Embryonic facial prominence (tissue), 1 donor: ENCODE measurements at regions not wholly inside any gene's neighbourhood (a gene's known extent, or its start where the extent isn't known, plus 50 kb on each side); places are given as distances from the start of the nearest gene placed in this dataset.

Source experiments
- DNase-seq: peaks from one replicate; pipeline ENCODE4 v3.0.0-alpha.2; 2016; ENCODE audit errors: extremely low spot score

DNA sequence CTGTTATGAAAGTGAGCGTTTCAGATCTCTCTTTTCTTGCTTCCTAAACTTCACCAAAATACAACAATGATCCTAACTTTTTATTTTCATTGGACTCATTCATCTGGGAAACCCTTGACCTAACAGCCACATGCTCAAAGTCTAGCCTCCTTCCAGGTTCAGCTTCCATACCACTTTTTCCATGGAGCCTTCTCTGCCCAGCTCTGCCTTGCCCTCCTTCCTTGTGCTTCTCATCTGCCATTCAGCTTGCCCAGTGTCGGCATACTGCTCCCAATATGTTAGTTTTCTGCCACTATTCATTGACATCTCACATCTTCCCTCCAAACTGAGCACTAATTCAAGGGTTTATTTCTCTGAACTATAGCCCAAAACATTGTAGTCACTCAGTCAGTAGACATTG lies 214.7 kb downstream of the RAD51AP2 start:
- no peak for DNase-seq

DNA sequence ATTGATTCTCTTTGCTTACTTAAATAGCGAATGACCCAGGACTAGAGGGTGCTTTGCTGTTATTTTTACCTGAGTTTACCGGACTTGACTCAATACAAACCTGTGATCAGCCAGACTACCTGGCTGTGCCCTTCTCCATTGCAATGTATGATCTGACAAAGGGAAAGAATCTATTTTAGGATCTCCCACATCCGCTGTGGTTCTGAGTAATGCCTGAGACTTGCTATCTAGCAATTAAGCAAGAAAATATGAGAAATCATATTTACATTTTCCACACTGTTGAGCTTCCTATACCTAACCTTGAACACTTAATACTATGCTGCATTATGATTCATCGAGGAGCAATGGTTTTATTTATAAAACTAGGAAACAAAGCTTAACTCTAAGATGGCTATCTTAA lies 215.2 kb downstream of the RAD51AP2 start:
- no peak for DNase-seq

- no peak for DNase-seq
Observed at GRCh38 chr2:17302281-17302680, 216.0 kb downstream of the RAD51AP2 start.

GRCh38 chr2:17301437-17301836 lies 216.8 kb downstream of the RAD51AP2 start:
- DNase-seq, result no peak

DNA sequence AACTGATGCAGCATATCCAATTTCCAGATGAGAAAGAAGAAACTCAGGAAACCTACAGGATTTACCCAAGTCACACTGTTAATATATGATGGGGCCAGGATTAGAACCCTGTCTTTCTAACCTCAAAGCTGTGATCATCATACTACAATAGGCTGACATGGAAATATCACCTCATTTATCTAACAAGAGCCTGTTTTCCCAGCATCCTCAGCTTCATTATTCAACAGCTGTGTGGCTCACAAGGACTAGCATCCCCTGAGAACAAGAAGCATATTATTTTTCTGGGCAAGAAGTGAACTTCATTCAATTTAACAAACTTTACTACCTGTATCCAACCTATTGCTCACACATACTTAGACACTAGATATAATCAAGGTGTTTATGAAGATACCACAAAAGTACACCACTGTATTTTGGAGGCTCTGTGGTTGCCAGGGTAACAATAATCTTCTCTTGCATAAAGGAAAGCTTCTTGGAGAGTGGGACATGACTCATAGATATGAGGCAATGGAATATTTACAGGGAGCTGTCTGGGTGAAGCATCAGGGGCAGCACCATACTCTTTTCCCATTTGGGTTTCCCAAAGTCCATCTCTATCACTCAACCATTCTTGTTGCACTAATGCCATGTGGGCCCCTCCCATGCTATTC lies 218.2 kb downstream of the RAD51AP2 start:
- DNase-seq, result no peak

- DNase-seq, result no peak
Observed at GRCh38 chr2:17298453-17298852, 219.8 kb downstream of the RAD51AP2 start.

- DNase-seq, result no peak
Observed at GRCh38 chr2:17296686-17297085, 221.6 kb downstream of the RAD51AP2 start.

- DNase-seq, result no peak
Observed at GRCh38 chr2:17289669-17290068, 228.6 kb downstream of the RAD51AP2 start.

DNA sequence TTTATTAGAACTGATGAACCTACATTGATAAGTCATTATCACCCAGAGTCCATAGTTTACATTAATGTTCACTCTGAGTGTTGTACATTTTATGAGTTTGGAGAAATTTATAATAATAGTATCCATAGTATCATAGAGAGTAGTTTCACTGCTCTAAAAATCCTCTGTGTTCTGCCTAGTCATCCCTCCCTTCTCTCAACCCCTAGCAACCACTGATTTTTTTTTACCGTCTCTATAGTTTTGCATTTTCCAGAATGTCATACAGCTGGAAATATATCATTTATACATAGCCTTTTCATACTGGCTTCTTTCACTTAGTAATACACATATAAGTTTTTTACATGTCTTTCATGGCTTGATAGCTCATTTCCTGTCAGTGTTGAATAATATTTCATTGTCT lies 231.1 kb downstream of the RAD51AP2 start:
- no peak for DNase-seq

GRCh38 chr2:17282826-17283225 lies 235.4 kb downstream of the RAD51AP2 start:
- no peak for DNase-seq

DNA sequence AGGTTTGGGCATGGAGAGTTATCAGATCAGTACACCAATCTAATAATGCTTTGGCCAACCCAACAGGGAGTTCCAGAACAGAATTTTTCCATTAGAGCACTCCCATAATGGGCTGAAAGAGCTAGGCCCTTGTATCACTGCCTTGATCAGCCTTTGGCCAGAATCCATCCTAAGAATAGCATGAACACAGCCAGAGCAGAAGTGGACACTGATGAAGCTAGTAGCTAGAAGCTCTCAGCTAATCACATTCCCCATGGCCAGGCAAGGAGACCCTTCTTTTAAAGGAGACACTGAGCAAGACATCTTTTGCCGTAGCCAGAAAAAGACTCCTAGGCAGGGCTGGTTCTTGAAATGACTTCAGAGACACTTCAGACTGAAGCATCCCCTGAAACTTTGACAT lies 236.0 kb downstream of the RAD51AP2 start:
- no peak for DNase-seq

DNA sequence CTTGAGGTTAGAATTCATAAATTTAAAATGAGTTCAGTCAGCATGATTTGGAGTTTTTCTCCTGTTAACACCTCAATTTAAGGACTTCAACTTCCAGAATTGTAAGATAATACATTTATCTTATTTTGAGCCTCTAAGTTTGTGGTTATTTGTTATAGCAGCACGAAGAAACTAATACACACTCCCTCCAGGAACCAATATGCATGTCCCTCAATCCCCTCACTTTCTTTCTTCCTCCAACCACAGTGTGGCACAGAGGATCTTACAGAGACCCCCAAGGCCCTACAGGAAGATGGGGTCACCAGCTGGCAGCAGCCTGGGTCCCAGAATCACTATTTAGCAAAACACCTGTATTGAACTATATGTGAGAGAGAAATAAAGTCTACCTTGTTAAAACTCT lies 242.0 kb downstream of the RAD51AP2 start:
- no peak for DNase-seq

DNA sequence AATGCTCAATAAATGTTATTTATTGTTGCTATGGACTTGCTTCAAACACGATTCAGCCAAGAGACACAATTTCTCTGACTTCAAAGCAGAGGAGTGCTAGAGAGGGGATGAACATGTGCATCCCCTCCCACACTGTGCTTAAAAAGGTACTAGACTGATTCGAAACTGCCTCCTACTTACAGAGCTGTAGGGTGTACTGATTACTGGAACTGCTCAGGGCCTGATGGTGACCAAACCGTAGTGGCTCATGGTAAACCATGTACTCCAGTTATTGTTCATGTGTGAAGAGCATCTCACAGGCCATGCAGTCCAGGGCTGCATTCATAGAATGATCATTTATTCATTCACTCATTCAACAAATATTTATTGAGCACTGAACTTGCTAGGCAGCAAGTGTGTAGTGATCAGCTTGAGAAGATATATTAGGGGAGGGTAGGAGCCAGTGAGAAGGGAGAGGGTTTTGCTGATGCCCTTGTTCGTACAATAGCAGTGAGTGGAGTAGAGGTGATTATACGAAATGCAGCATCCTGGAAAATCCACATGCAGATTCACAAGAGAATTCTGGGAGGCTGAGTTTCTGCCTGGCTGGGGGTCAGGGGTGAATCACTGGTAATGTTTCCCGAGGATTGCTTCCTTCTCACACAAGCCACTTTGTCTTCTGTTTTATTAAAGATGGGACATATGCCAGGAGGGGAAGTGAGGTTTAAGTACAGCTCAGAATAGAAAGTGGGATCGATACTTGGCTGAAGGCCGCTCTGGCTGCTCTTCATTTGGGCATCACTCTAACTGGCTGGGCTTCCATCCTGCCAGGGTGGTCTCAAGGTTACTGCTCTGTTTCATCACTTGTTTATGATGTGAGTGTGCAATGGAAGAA lies 245.4 kb downstream of the RAD51AP2 start:
- DNase-seq, result no peak

DNA sequence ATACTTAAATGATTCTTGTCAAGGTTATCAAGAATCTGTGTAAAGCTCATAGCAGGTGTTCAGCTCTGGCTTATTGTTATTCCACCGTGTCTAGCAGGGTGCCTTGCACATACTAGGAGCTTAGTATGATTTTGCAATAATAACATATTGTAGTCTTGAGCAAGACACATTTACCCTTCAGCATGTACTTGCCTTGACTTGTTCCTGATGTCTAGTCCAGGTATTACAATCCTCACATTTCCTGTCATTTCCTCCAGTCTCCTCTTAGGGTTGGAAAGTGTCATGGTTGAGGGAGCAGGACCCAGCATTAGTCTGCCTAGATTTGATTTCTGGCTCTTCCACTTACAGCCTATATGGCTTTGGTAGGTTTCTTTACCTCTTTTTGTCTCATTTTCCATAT lies 246.1 kb downstream of the RAD51AP2 start:
- DNase-seq, result no peak

- DNase-seq, result no peak
Observed at GRCh38 chr2:17271416-17271815, 246.8 kb downstream of the RAD51AP2 start.

DNA sequence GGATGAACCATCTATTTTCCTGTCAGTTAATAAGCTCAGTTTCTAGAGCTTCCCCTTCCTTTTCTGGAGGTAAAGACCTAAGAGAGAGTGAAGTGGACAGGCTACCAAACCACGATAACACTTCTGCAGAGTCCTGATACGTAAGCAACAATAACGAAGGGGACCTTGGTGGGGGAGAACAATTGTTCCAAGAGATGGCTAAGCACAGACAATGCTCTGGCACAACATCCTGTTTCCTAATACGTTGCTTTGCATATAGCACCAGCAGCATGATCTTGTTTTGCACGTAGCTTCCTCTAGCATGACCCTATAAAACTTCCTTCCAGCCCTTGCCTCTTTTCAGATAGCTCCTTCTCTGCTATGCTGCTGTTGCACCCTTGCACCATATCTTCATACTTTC lies 247.3 kb downstream of the RAD51AP2 start:
- no peak for DNase-seq

DNA sequence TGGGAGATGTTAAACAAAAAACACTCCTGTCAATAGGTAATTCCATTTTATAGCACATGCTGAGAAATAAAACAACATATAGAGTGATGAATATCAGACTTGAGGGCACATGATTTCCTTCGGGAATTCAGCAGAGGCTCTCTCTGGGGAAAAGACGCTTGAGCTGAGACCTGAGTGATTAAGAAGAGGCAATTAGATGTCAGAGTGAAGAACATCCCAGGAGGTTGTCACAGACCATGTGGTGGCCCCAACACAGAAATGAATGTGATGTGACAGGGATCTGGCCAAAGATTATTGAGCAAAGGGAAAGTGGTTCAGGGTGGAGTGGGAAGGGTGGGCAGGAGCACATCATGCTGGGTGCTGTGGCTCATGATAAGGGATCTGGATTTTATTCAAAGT lies 254.7 kb downstream of the RAD51AP2 start:
- DNase-seq, result no peak

DNA sequence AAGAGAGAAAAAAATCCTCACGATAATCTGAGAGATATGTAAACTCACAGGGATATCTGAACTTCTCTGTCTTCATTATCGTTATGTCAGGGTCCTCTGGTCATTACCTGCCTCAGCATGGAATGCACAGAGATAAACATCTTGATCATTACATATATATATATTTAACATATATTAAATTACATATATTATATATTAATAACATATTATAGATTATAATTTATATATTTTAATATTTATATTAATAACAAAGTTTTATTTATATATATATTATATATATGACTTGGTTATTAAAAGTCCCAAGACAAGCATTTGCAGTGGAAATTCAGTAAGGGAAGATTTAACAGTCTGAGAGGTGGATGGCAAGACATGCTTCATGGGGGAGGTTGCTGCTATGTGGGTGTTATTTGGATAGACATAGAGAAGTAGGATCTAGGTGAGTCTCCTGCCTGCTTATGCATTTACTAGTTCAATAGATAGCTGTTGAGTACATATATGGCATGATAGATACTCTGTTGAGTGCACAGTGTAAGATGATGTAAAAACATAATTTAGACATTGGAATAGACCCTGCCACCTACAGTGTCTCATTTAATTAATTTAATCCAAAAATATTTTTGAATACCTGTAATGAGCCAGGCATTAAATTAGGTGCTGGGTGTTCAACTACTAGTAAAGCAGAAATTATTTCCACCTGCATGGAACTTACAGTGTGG lies 255.2 kb downstream of the RAD51AP2 start:
- no peak for DNase-seq

DNA sequence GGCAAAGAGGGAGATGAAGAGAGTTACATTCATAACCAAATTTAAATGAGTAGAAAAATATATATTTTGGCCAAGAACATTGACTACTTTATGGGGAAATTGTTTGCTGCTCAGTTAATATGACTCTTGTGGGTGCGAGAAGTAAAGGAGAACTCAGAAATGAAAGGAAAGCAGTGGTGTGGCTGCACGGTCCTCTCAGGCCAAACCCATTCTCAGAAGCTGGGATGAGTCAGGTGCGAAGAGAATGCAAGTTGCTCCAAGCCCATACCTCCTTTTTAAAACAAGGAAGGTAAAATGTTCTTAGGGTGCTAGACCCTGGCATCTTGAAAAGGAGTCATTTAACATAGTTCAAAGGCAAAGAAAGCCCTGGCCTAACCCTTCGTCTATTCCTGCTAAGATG lies 258.6 kb downstream of the RAD51AP2 start:
- no peak for DNase-seq

DNA sequence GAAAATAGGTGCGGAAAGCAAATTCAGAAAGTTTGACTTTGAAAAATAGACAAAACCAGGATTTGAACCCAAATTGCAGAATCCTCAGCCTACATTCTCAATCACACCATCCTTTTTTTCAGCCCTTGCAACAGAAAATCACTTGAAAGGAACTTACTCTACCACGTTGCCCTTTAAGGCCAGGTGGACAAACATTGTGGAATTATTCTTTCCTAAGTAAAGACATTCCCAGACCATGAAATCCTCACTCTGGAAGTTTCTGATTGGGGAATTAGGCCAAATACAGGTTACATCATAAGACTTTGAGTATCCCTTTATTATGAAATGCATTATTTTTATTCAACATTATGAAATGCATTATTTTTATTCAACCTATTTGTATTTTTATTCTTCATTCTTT lies 259.4 kb downstream of the RAD51AP2 start:
- no peak for DNase-seq

- no peak for DNase-seq
Observed at GRCh38 chr2:17257189-17257909, 260.9 kb downstream of the RAD51AP2 start.

DNA sequence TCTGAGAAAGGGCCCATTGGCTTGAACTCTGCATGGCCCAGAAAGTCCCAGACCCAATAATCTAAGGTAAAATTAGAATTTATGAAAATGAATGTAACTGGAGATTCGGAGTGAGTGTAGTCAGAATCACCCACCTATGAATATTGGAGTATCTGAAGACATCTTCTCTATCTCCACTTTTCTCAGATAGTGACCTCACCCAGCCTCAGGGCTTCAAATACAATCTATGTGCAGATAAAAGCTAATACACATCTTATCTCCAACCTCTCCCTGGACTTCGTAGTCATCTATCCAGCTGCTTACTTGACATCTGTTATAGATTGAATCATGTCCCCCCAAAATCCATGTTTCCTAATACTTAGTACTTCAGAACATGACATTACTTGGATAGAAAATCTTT lies 263.2 kb downstream of the RAD51AP2 start:
- DNase-seq, result no peak
